Endodermal cell (in vitro differentiated cells): ENCODE measurements at regions not wholly inside any gene's neighbourhood (a gene's known extent, or its start where the extent isn't known, plus 50 kb on each side); places are given as distances from the start of the nearest gene placed in this dataset.
"Not testable (repeated sequence)": the region's sequence is repeated elsewhere in the genome, so short reads cannot be mapped to it uniquely, and the experiment has no call there.

ENCODE experiments used
- DNase-seq: peaks from one replicate; pipeline ENCODE4 v3.0.0-alpha.2; 2017
- H3K27ac ChIP-seq: 2 replicates; pipeline ENCODE4 v1.5.1; 2013; ENCODE audit warnings: mild to moderate bottlenecking, low read depth, low read length, moderate library complexity
- H3K27me3 ChIP-seq: 2 replicates; pipeline ENCODE4 v1.6.1; 2013; ENCODE audit warnings: mild to moderate bottlenecking, low read length, moderate library complexity; ENCODE audit not compliant: insufficient read depth, control insufficient read depth, poor library complexity, severe bottlenecking
- H3K36me3 ChIP-seq: 2 replicates; pipeline ENCODE4 v1.7.0; 2013; ENCODE audit warnings: mild to moderate bottlenecking, low read length, moderate library complexity; ENCODE audit not compliant: control insufficient read depth, insufficient read depth
- H3K4me1 ChIP-seq: one replicate; pipeline ENCODE4 v1.7.0; 2013; ENCODE audit warnings: low read length; ENCODE audit not compliant: control insufficient read depth, insufficient read depth
- H3K4me3 ChIP-seq: 2 replicates; pipeline ENCODE4 v1.5.1; 2013; ENCODE audit warnings: mild to moderate bottlenecking, low read length, moderate library complexity
- H3K9ac ChIP-seq: 2 replicates; pipeline ENCODE4 v1.6.1; 2013; ENCODE audit warnings: mild to moderate bottlenecking, low read length, moderate library complexity; ENCODE audit not compliant: poor library complexity, severe bottlenecking; ENCODE audit errors: extremely low read depth
- H3K9me3 ChIP-seq: 2 replicates; pipeline ENCODE4 v1.6.1; 2013; ENCODE audit warnings: mild to moderate bottlenecking, low read length, moderate library complexity; ENCODE audit not compliant: control insufficient read depth
- H3K27ac Mint-ChIP-seq: 2 replicates; pipeline ENCODE4 v1.8.0; 2020; ENCODE audit warnings: mixed read lengths
- H3K27me3 Mint-ChIP-seq: 2 replicates; pipeline ENCODE4 v1.8.0; 2021; ENCODE audit warnings: mild to moderate bottlenecking, mixed read lengths; ENCODE audit not compliant: insufficient read depth
- H3K36me3 Mint-ChIP-seq: 2 replicates; pipeline ENCODE4 v1.8.0; 2020; ENCODE audit warnings: low read depth, mixed read lengths
- H3K4me1 Mint-ChIP-seq: 2 replicates; pipeline ENCODE4 v1.8.0; 2020; ENCODE audit warnings: mixed read lengths
- H3K4me3 Mint-ChIP-seq: 2 replicates; pipeline ENCODE4 v1.8.0; 2020; ENCODE audit warnings: mild to moderate bottlenecking, moderate library complexity, mixed read lengths
- H3K9me3 Mint-ChIP-seq: 2 replicates; pipeline ENCODE4 v1.8.0; 2020; ENCODE audit warnings: mild to moderate bottlenecking, mixed read lengths
- CTCF ChIP-seq: fragments of 200-600 bp; sonication (generic); conservative IDR thresholded peaks from 2 replicates; pipeline ENCODE4 v1.5.0; 2021; ENCODE audit warnings: antibody characterized with exemption, mild to moderate bottlenecking
- whole genome bisulfite sequencing, 2 experiments: methylation state at CpG; one replicate each; pipeline versions ENCODE4 v1.1.5 to v1.1.7; 2013; ENCODE audit warnings: missing lambda C conversion rate in 2 of 2, mixed read lengths in 1 of 2; ENCODE audit not compliant: insufficient coverage in 1 of 2, insufficient read length in 1 of 2; 5-methylcytosine and 5-hydroxymethylcytosine counted together

GRCh38 chr21:31798842-31799704 is 67.2 kb upstream of the SCAF4 start:
- no peaks in the 10 kb centered on the region for H3K4me1 Mint-ChIP-seq
- no peaks in the 10 kb centered on the region for H3K4me1 ChIP-seq
- no peaks in the 10 kb centered on the region for H3K36me3 Mint-ChIP-seq
- no peak for DNase-seq
- H3K9me3 ChIP-seq, result no peaks in the 10 kb centered on the region
- no peaks in the 10 kb centered on the region for H3K27me3 Mint-ChIP-seq
- no peak overlapping the region for H3K4me3 Mint-ChIP-seq
- no peak for TF ChIP-seq CTCF
- H3K36me3 ChIP-seq, result no peaks in the 10 kb centered on the region
- H3K4me3 ChIP-seq, result no peak overlapping the region
- WGBS, 2 experiments, result 85 to 87% methylated on average over 11 to 15 of the region's 15 CpGs
- H3K9ac ChIP-seq, result no peak overlapping the region
- H3K27ac ChIP-seq, result no peak overlapping the region
- H3K9me3 Mint-ChIP-seq, result no peaks in the 10 kb centered on the region
- no peaks in the 10 kb centered on the region for H3K27me3 ChIP-seq
- H3K27ac Mint-ChIP-seq, result no peak overlapping the region

- no peak overlapping the region for H3K27ac ChIP-seq
- Mint-ChIP-seq H3K4me1 (peaks cover 3% of the 10 kb centered on the region), H3K36me3 (no peaks in the 10 kb centered on the region), H3K4me3 (no peak overlapping the region), H3K27ac (no peak overlapping the region), H3K27me3 (no peaks in the 10 kb centered on the region), H3K9me3 (no peaks in the 10 kb centered on the region)
- H3K9ac ChIP-seq, result no peak overlapping the region
- 89 to 90% methylated on average over 2 to 3 of the region's 3 CpGs for WGBS, 2 experiments
- DNase-seq, result no peak
- no peak for TF ChIP-seq CTCF
- peaks cover 3% of the 10 kb centered on the region for H3K9me3 ChIP-seq
- H3K27me3 ChIP-seq, result no peaks in the 10 kb centered on the region
- H3K4me1 ChIP-seq, result no peaks in the 10 kb centered on the region
- no peaks in the 10 kb centered on the region for H3K36me3 ChIP-seq
- no peak overlapping the region for H3K4me3 ChIP-seq
Observed at GRCh38 chr21:31795992-31796391, 64.1 kb upstream of the SCAF4 start.

GRCh38 chr21:31790420-31790819 is 58.5 kb upstream of the SCAF4 start:
- H3K4me1 Mint-ChIP-seq, DNase-seq, H3K36me3 ChIP-seq, H3K4me3 ChIP-seq, H3K27ac Mint-ChIP-seq, H3K27me3 Mint-ChIP-seq, H3K9ac ChIP-seq, H3K27me3 ChIP-seq, H3K36me3 Mint-ChIP-seq, H3K27ac ChIP-seq, H3K4me3 Mint-ChIP-seq, H3K4me1 ChIP-seq: not testable (repeated sequence)
- H3K9me3 Mint-ChIP-seq, result peaks cover 13% of the 10 kb centered on the region
- 90 to 100% methylated on average over 2 to 4 of the region's 5 CpGs for WGBS, 2 experiments
- H3K9me3 ChIP-seq, result peaks cover 17% of the 10 kb centered on the region
